T-cell (primary cell): ENCODE measurements at regions not wholly inside any gene's neighbourhood (a gene's known extent, or its start where the extent isn't known, plus 50 kb on each side); places are given as distances from the start of the nearest gene placed in this dataset.

Experiments
- ATAC-seq, 4 experiments: fragments of 200-7000 bp in 3 of 4; fragments of 150-1000 bp in 1 of 4; cut with Tn5 transposase; replicated peaks in 1 of 4; 1 replicate in 3 of 4; 2 replicates in 1 of 4; pipeline ENCODE4 v1.10.0; 2021; ENCODE audit warnings: moderate library complexity in 3 of 4, mild to moderate bottlenecking in 2 of 4, moderate number of reproducible peaks in 1 of 4
- CTCF ChIA-PET, 2 donors: fragments of 300-600 bp; sonication (Branson Sonifier 250); formaldehyde crosslinking; loops; one replicate each; lab custom pipeline; 2022; ENCODE audit warnings: antibody characterized with exemption in 2 of 2; lab: Charles Lee
- POLR2A ChIA-PET, 2 donors: fragments of 300-600 bp; sonication (Branson Sonifier 250); formaldehyde crosslinking; loops; one replicate each; lab custom pipeline; 2022; ENCODE audit warnings: antibody characterized with exemption in 2 of 2; lab: Charles Lee
- DNase-seq, 35 experiments: peaks; one replicate each; pipeline versions ENCODE4 v3.0.0 to v3.0.0-alpha.2; 2013 to 2023
- H3K27ac ChIP-seq: one replicate; pipeline ENCODE4 v1.5.1; 2013; ENCODE audit warnings: low read length
- H3K27me3 ChIP-seq, 2 experiments: replicated peaks in 1 of 2; 1 replicate in 1 of 2; 2 replicates in 1 of 2; pipeline versions ENCODE4 v1.6.1 to v1.7.0; 2013; ENCODE audit warnings: low read length in 1 of 2, mixed read lengths in 1 of 2; ENCODE audit not compliant: control insufficient read depth in 2 of 2, insufficient read depth in 2 of 2; ENCODE audit errors: extremely low read depth in 1 of 2
- H3K36me3 ChIP-seq, 2 donors: 1 replicate in 1 of 2; 2 replicates in 1 of 2; pipeline versions ENCODE4 v1.6.1 to v1.7.0; 2013; ENCODE audit warnings: low read length in 1 of 2; ENCODE audit not compliant: control insufficient read depth in 2 of 2, insufficient read depth in 1 of 2; ENCODE audit errors: extremely low read depth in 1 of 2
- H3K4me1 ChIP-seq, 2 experiments: 1 replicate in 1 of 2; 2 replicates in 1 of 2; pipeline versions ENCODE4 v1.6.1 to v1.7.0; 2013; ENCODE audit warnings: low read length in 2 of 2, mixed read lengths in 1 of 2; ENCODE audit not compliant: insufficient read depth in 2 of 2, control insufficient read depth in 1 of 2; ENCODE audit errors: extremely low read depth in 1 of 2
- H3K4me3 ChIP-seq, 2 donors: 1 replicate in 1 of 2; 2 replicates in 1 of 2; pipeline versions ENCODE4 v1.5.1 to v1.7.0; 2013; ENCODE audit warnings: mild to moderate bottlenecking in 2 of 2, low read length in 1 of 2, moderate library complexity in 1 of 2; ENCODE audit not compliant: control insufficient read depth in 1 of 2; ENCODE audit errors: extremely low read depth in 1 of 2
- H3K9me3 ChIP-seq: 2 replicates; pipeline ENCODE4 v1.7.0; 2013
- H3K27ac Mint-ChIP-seq, 2 donors: one replicate each; pipeline ENCODE4 v1.8.0; 2020 to 2021; ENCODE audit warnings: mild to moderate bottlenecking in 2 of 2, mixed read lengths in 2 of 2
- H3K27me3 Mint-ChIP-seq, 2 donors: one replicate each; pipeline ENCODE4 v1.8.0; 2021 to 2022; ENCODE audit warnings: mixed read lengths in 2 of 2
- H3K36me3 Mint-ChIP-seq: one replicate; pipeline ENCODE4 v1.8.0; 2021; ENCODE audit warnings: mixed read lengths
- H3K4me1 Mint-ChIP-seq, 3 donors: one replicate each; pipeline ENCODE4 v1.8.0; 2020 to 2022; ENCODE audit warnings: mixed read lengths in 3 of 3, mild to moderate bottlenecking in 1 of 3
- H3K4me3 Mint-ChIP-seq, 3 donors: one replicate each; pipeline ENCODE4 v1.8.0; 2020 to 2022; ENCODE audit warnings: mild to moderate bottlenecking in 3 of 3, mixed read lengths in 3 of 3, moderate library complexity in 3 of 3
- H3K9me3 Mint-ChIP-seq, 3 donors: one replicate each; pipeline ENCODE4 v1.8.0; 2020 to 2022; ENCODE audit warnings: mixed read lengths in 3 of 3
- WGBS: methylation state at CpG from one replicate; pipeline ENCODE4 v1.1.5; 2013; ENCODE audit warnings: missing lambda C conversion rate; ENCODE audit not compliant: insufficient coverage; 5-methylcytosine and 5-hydroxymethylcytosine counted together

DNA sequence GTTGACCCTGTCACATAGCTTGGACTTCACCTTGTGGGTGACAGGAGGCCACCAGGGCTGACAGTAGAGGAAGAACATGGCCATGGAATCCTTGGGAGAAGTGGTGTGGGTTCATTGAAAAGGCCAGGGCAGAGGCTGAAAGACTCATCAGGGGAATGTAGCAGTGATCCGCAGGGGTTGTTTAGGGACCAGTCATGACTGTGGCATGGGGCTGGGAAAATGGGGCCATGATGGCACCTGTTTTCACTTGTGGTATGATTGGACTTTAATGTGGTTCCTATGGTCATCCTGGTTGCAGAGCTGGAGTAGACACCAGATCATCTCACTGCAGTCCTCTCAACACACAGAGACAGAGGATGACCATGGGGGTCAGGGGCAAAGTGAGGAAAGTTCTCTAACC, 66.7 kb upstream of the MYEOV start:
- WGBS: 83% methylated on average over 1 of the region's 1 CpG
- Histone ChIP-seq H3K27ac (no peak overlapping the region), H3K36me3 (no peaks in the 10 kb centered on the region), H3K4me3 (no peak overlapping the region), H3K9me3 (peaks cover 2% of the 10 kb centered on the region), H3K4me1 (no peaks in the 10 kb centered on the region), H3K27me3 (peaks cover 0 to 32% of the 10 kb centered on the region in 2 experiments)
- Mint-ChIP-seq H3K4me1 (no peaks in the 10 kb centered on the region), H3K27me3 (peaks cover 17 to 39% of the 10 kb centered on the region in 2 donors), H3K9me3 (peaks cover 9 to 12% (median 10%) of the 10 kb centered on the region in 3 donors), H3K27ac (no peak overlapping the region), H3K4me3 (no peak overlapping the region), H3K36me3 (no peaks in the 10 kb centered on the region)
- no peak for DNase-seq
- CTCF ChIA-PET: no interaction called here
- POLR2A ChIA-PET: no interaction called here
- ATAC-seq: no peak

DNA sequence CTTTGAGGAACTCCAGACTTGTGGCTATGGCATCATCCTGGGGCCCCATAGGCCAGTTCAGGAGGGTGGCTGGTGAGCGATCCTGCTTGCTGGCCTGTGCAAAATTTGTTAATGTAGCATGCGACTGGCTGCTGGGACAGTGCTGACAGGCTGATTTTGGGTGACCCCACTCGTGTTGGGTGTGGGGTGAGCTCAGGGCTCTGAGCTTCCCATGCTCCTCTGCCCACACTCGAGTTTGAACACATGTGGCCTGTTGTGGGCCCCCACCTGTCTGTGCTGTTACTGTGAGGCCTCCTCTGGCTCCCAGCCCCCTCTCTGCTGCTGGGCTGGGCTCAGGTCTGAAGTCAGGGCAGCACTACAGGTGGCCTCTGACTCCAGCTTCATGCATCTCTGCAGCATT, 64.4 kb upstream of the MYEOV start:
- 86% methylated on average over 4 of the region's 4 CpGs for WGBS
- H3K9me3 ChIP-seq: peaks cover 2% of the 10 kb centered on the region
- ATAC-seq (no peak), DNase-seq (no peak)
- no peaks in the 10 kb centered on the region for H3K4me1 Mint-ChIP-seq
- H3K36me3 ChIP-seq: no peaks in the 10 kb centered on the region
- peaks cover 9 to 12% (median 10%) of the 10 kb centered on the region in 3 donors for H3K9me3 Mint-ChIP-seq
- CTCF ChIA-PET: no interaction called here
- no peaks in the 10 kb centered on the region for H3K36me3 Mint-ChIP-seq
- POLR2A ChIA-PET: no interaction called here
- H3K27ac ChIP-seq: no peak overlapping the region
- no peak overlapping the region for H3K27ac Mint-ChIP-seq
- H3K4me1 ChIP-seq: no peaks in the 10 kb centered on the region
- no peak overlapping the region for H3K4me3 Mint-ChIP-seq
- H3K27me3 Mint-ChIP-seq: peaks cover 17 to 44% of the 10 kb centered on the region in 2 donors
- H3K4me3 ChIP-seq: no peak overlapping the region
- peaks cover 0 to 47% of the 10 kb centered on the region in 2 experiments for H3K27me3 ChIP-seq

DNA sequence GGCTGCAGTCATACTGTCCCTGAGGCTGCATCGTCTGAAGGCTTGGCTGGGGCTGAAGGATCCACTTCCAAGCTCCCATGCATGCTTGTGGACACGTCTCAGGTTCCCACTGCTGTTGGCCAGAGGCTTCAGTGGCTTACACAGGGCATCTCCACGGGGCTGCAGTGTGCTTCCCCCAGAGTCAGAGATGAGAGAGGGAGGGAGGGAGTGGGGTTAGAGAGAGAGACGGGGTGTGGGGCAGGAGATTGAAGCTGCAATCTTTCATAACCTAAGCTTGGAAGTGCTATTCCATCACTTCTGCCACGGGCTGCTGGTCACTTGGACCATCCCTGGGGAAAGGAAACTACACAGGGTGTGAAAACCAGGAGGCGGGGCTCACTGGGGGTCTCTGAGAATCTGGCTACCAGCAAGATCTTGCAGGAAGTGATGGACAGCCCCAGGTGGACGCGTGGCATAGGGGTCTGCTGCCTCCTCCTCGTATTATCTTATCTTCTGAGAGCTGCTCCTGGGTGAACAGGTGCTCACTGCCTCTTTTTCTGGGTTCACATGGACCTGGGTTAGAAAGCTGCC, 63.0 kb upstream of the MYEOV start:
- POLR2A ChIA-PET: no interaction called here

DNA sequence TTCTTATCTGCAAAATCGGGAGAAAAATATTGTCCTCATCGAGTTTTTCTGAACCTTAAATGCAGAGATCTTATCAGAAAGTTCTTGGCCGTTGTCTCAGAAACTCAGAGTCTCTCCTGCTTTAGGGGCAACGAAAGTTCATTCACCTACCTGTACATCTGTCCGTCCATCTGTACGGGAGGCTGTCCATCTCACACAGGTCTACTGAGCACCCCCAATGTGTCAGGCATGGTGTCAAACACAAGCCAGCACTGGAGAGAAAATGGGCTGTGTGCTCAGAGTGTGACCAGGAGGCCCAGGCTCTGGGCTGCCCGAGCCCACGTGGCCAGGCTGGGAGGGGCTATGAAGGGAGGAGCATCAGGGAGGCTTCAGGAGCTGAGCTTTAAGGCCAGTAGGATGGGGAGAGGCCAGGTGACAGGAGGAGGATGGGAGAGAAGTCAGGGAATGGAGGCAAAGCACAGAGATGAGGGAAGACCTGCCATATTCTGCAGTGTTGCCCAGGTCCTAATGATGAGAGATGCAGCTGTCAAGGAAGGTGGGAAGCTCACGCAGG, 62.4 kb upstream of the MYEOV start:
- ChIA-PET CTCF (interaction anchor here in 1 of 2 donors (0.5 kb wide), 1 partner anchor 10 kb away, joined by 11 read pairs; no protein-coding TSS in a partner anchor), POLR2A (no interaction called here)
- Histone ChIP-seq H3K4me3 (no peak overlapping the region), H3K27ac (no peak overlapping the region), H3K36me3 (no peaks in the 10 kb centered on the region), H3K4me1 (no peaks in the 10 kb centered on the region), H3K9me3 (no peaks in the 10 kb centered on the region), H3K27me3 (peaks cover 0 to 56% of the 10 kb centered on the region in 2 experiments)
- Mint-ChIP-seq H3K4me1 (no peaks in the 10 kb centered on the region), H3K4me3 (no peak overlapping the region), H3K27ac (no peak overlapping the region), H3K36me3 (no peaks in the 10 kb centered on the region), H3K27me3 (peaks cover 10 to 25% of the 10 kb centered on the region in 2 donors), H3K9me3 (peaks cover 3 to 5% (median 4%) of the 10 kb centered on the region in 3 donors)
- DNase-seq (no peak), ATAC-seq (no peak)
- WGBS: 75% methylated on average over 5 of the region's 9 CpGs

More for the DNA sequence above, 63.0 kb upstream of the MYEOV start:
- Mint-ChIP-seq H3K27me3 (peaks cover 16 to 31% of the 10 kb centered on the region in 2 donors), H3K4me3 (no peak overlapping the region), H3K36me3 (no peaks in the 10 kb centered on the region), H3K9me3 (peaks cover 9 to 11% (median 9%) of the 10 kb centered on the region in 3 donors), H3K27ac (no peak overlapping the region), H3K4me1 (no peaks in the 10 kb centered on the region)
- H3K9me3 ChIP-seq: peaks cover under 1% of the 10 kb centered on the region
- no peaks in the 10 kb centered on the region for H3K4me1 ChIP-seq
- ATAC-seq (no peak), DNase-seq (no peak)
- peaks cover 0 to 56% of the 10 kb centered on the region in 2 experiments for H3K27me3 ChIP-seq
- 73% methylated on average over 9 of the region's 9 CpGs for WGBS
- H3K27ac ChIP-seq: no peak overlapping the region
- CTCF ChIA-PET: interaction anchor here in 1 of 2 donors (0.5 kb wide), 1 partner anchor 11 kb away, joined by 11 read pairs; no protein-coding TSS in a partner anchor
- no peaks in the 10 kb centered on the region for H3K36me3 ChIP-seq
- H3K4me3 ChIP-seq: no peak overlapping the region

GRCh38 chr11:69232821-69233743, 60.9 kb upstream of the MYEOV start:
- no peak overlapping the region for H3K27ac ChIP-seq
- no peaks in the 10 kb centered on the region for H3K4me1 ChIP-seq
- no peaks in the 10 kb centered on the region for H3K9me3 ChIP-seq
- no peaks in the 10 kb centered on the region for H3K36me3 ChIP-seq
- no peak overlapping the region for H3K4me3 ChIP-seq
- H3K27me3 Mint-ChIP-seq: peaks cover 0 to 15% of the 10 kb centered on the region in 2 donors
- no peaks in the 10 kb centered on the region for H3K9me3 Mint-ChIP-seq
- peak in 1 of 35 experiments; percentile 20 for DNase-seq
- POLR2A ChIA-PET: no interaction called here
- H3K4me1 Mint-ChIP-seq: no peaks in the 10 kb centered on the region
- no peak overlapping the region for H3K4me3 Mint-ChIP-seq
- ATAC-seq: no peak
- no peak overlapping the region for H3K27ac Mint-ChIP-seq
- WGBS: 97% methylated on average over 11 of the region's 19 CpGs
- H3K27me3 ChIP-seq: peaks cover 0 to 51% of the 10 kb centered on the region in 2 experiments
- H3K36me3 Mint-ChIP-seq: no peaks in the 10 kb centered on the region
- CTCF ChIA-PET: interaction anchor here in 1 of 2 donors (0.6 kb wide), 1 partner anchor 588 kb away, joined by 4 read pairs; no protein-coding TSS in a partner anchor

- peaks cover 0 to 48% of the 10 kb centered on the region in 2 experiments for H3K27me3 ChIP-seq
- 85% methylated on average over 22 of the region's 26 CpGs for WGBS
- no peaks in the 10 kb centered on the region for H3K9me3 ChIP-seq
- CTCF ChIA-PET: no interaction called here
- DNase-seq (no peak), ATAC-seq (no peak)
- Mint-ChIP-seq H3K4me1 (no peaks in the 10 kb centered on the region), H3K9me3 (no peaks in the 10 kb centered on the region), H3K4me3 (no peak overlapping the region), H3K36me3 (no peaks in the 10 kb centered on the region), H3K27me3 (peaks cover 0 to 10% of the 10 kb centered on the region in 2 donors), H3K27ac (no peak overlapping the region)
- POLR2A ChIA-PET: no interaction called here
- no peak overlapping the region for H3K27ac ChIP-seq
- no peak overlapping the region for H3K4me3 ChIP-seq
- H3K4me1 ChIP-seq: no peaks in the 10 kb centered on the region
- H3K36me3 ChIP-seq: no peaks in the 10 kb centered on the region
These were observed 60.0 kb upstream of the MYEOV start for GRCh38 chr11:69233744-69234570.
